Chondrocyte (in vitro differentiated cells): ENCODE measurements at regions not wholly inside any gene's neighbourhood (a gene's known extent, or its start where the extent isn't known, plus 50 kb on each side); places are given as distances from the start of the nearest gene placed in this dataset.

ENCODE experiments used
- DNase-seq: peaks from one replicate; pipeline ENCODE4 v3.0.0; 2021; ENCODE audit warnings: mixed read lengths, low spot score
- H3K27ac Mint-ChIP-seq: one replicate; pipeline ENCODE4 v1.8.0; 2021; ENCODE audit warnings: mild to moderate bottlenecking, moderate library complexity, mixed read lengths; ENCODE audit not compliant: unreplicated experiment
- H3K27me3 Mint-ChIP-seq: 2 replicates; pipeline ENCODE4 v1.8.0; 2021; ENCODE audit warnings: low read depth, mixed read lengths
- H3K36me3 Mint-ChIP-seq: 2 replicates; pipeline ENCODE4 v1.8.0; 2021; ENCODE audit warnings: low read depth, mixed read lengths
- H3K4me1 Mint-ChIP-seq: 2 replicates; pipeline ENCODE4 v1.8.0; 2021; ENCODE audit warnings: low read depth, mild to moderate bottlenecking, mixed read lengths
- H3K4me3 Mint-ChIP-seq: one replicate; pipeline ENCODE4 v1.8.0; 2021; ENCODE audit warnings: mild to moderate bottlenecking, moderate library complexity, mixed read lengths; ENCODE audit not compliant: unreplicated experiment
- H3K9me3 Mint-ChIP-seq: 2 replicates; pipeline ENCODE4 v1.8.0; 2021; ENCODE audit warnings: low read depth, mixed read lengths
- CTCF ChIP-seq: fragments of 200-600 bp; sonication (generic); IDR thresholded peaks from 2 replicates; pipeline ENCODE4 v1.5.0; 2021; ENCODE audit warnings: antibody characterized with exemption, mild to moderate bottlenecking, moderate library complexity

GRCh38 chr3:147152476-147152875 is 253.9 kb downstream of the ZIC4 start:
- Mint-ChIP-seq H3K27me3 (no peaks in the 10 kb centered on the region), H3K9me3 (peaks cover 16% of the 10 kb centered on the region), H3K27ac (no peak overlapping the region), H3K36me3 (peaks cover 2% of the 10 kb centered on the region), H3K4me3 (no peak overlapping the region), H3K4me1 (no peaks in the 10 kb centered on the region)
- no peak for DNase-seq
- no peak for TF ChIP-seq CTCF

DNA sequence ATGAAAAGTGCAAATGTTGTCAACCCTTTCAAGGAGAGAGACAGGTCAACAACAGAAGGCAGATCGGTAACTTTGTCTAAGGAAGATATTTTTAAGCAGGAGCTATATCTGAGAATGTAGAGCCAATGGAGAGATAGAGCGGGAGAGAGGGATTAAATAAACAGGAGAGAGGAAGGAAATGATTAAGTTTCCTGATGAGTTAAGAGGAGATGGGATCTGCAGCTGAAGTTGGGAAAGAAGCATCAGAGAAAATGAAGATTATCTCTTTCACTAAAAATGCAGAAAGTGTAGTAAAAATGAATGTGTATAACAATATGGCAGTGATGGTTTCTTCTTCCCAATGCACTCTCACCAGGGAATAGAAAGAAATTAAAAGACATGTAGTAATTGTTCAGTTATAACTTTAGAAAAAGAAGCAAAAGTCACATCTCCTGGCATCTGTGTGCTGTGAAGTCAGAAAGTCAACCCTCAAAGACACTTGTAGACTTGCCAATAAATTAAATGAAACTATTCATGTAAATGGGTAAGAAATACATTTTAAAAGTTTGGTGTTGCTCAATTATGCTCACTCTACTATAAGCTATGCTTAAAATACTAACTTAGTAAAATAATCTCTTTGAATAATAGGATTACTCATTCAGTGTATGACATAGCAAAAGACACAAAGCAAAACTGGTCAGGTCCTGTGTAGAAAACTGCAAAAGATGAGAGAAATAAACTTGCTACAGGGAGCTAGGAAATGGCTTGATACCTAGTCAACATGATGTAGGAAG is 264.6 kb downstream of the ZIC4 start:
- no peaks in the 10 kb centered on the region for H3K36me3 Mint-ChIP-seq
- H3K27me3 Mint-ChIP-seq, result no peaks in the 10 kb centered on the region
- H3K4me1 Mint-ChIP-seq, result no peaks in the 10 kb centered on the region
- no peak overlapping the region for H3K27ac Mint-ChIP-seq
- TF ChIP-seq CTCF, result no peak
- H3K9me3 Mint-ChIP-seq, result no peaks in the 10 kb centered on the region
- no peak overlapping the region for H3K4me3 Mint-ChIP-seq
- DNase-seq, result no peak

DNA sequence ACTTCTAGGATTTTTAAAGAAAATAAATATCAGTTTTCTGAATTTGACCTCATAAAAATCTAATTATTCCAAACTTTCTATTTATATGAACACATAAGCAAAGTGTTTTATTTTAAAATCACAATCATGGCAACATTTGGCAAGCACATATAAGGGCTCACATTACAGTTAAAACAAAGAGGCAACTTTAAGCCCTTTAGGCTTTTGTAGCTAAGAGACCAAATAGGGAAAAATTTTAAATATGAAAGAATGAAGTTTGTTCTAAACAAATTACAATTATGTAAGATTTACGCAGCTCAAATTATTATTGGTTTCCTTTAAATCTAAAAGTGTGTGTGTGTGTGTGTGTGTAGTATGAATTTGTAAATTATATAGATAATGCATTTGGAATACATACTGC is 267.0 kb downstream of the ZIC4 start:
- Mint-ChIP-seq H3K27ac (no peak overlapping the region), H3K36me3 (no peaks in the 10 kb centered on the region)

GRCh38 chr3:147132168-147132567 is 274.2 kb downstream of the ZIC4 start:
- Mint-ChIP-seq H3K4me3 (no peak overlapping the region), H3K27me3 (no peaks in the 10 kb centered on the region), H3K4me1 (no peaks in the 10 kb centered on the region), H3K36me3 (peaks cover 3% of the 10 kb centered on the region), H3K27ac (no peak overlapping the region), H3K9me3 (peaks cover 12% of the 10 kb centered on the region)
- no peak for TF ChIP-seq CTCF
- DNase-seq, result no peak

More for the DNA sequence above, 267.0 kb downstream of the ZIC4 start:
- Mint-ChIP-seq H3K9me3 (no peaks in the 10 kb centered on the region), H3K27me3 (no peaks in the 10 kb centered on the region), H3K4me1 (no peaks in the 10 kb centered on the region), H3K4me3 (no peak overlapping the region)
- no peak for DNase-seq
- no peak for TF ChIP-seq CTCF

GRCh38 chr3:147130461-147130860 is 275.9 kb downstream of the ZIC4 start:
- Mint-ChIP-seq H3K27me3 (no peaks in the 10 kb centered on the region), H3K36me3 (peaks cover 3% of the 10 kb centered on the region), H3K4me3 (no peak overlapping the region), H3K27ac (no peak overlapping the region), H3K4me1 (no peaks in the 10 kb centered on the region), H3K9me3 (peaks cover 12% of the 10 kb centered on the region)
- no peak for DNase-seq
- TF ChIP-seq CTCF, result no peak
